Body of pancreas (tissue), 4 donors: ENCODE measurements at regions not wholly inside any gene's neighbourhood (a gene's known extent, or its start where the extent isn't known, plus 50 kb on each side); places are given as distances from the start of the nearest gene placed in this dataset.

Experiments used
- ATAC-seq: fragments of 150-250 bp; one replicate; pipeline ENCODE4 v1.9.1; 2016
- DNase-seq, 4 donors: peaks; one replicate each; pipeline ENCODE4 v3.0.0-alpha.2; 2019
- H3K27ac ChIP-seq, 4 donors: fragments of 200-600 bp; sonication (generic); 1 replicate in 3 of 4; 2 replicates in 1 of 4; pipeline versions ENCODE4 v1.5.1 to v1.6.1; 2016 to 2019; ENCODE audit warnings: mild to moderate bottlenecking in 1 of 4, mixed read lengths in 1 of 4, moderate library complexity in 1 of 4
- H3K27me3 ChIP-seq, 2 donors: fragments of 200-600 bp; sonication (generic); one replicate each; pipeline ENCODE4 v1.6.0; 2016; ENCODE audit warnings: mild to moderate bottlenecking in 1 of 2
- H3K36me3 ChIP-seq, 2 donors: fragments of 200-600 bp; sonication (generic); replicated peaks in 1 of 2; 2 replicates each; pipeline ENCODE4 v1.5.1; 2016; ENCODE audit warnings: low read depth in 2 of 2; ENCODE audit not compliant: insufficient read depth in 1 of 2
- H3K4me1 ChIP-seq: fragments of 200-600 bp; sonication (generic); one replicate; pipeline ENCODE4 v1.6.0; 2016
- H3K4me3 ChIP-seq, 2 donors: fragments of 200-600 bp; sonication (generic); 1 replicate in 1 of 2; 2 replicates in 1 of 2; pipeline ENCODE4 v1.5.1; 2016 to 2019
- H3K9me3 ChIP-seq, 3 donors: fragments of 200-600 bp; sonication (generic); 1 replicate in 2 of 3; 2 replicates in 1 of 3; pipeline ENCODE4 v1.5.1; 2016
- CTCF ChIP-seq, 7 experiments: fragments of 450-650 bp in 4 of 7; fragments of 200-600 bp in 3 of 7; sonication (generic) in 3 of 7; IDR thresholded peaks; one replicate each; pipeline ENCODE4 v1.5.1; 2016 to 2019; ENCODE audit warnings: antibody characterized with exemption in 7 of 7
- POLR2A ChIP-seq, 3 donors: fragments of 450-650 bp; IDR thresholded peaks; one replicate each; pipeline ENCODE4 v1.6.1; 2016; ENCODE audit warnings: antibody characterized with exemption in 3 of 3, mild to moderate bottlenecking in 2 of 3
- WGBS, 2 donors: methylation state at CpG; one replicate each; pipeline ENCODE4 v1.1.5; 2017; 5-methylcytosine and 5-hydroxymethylcytosine counted together
- intact Hi-C: fragments of 100-400 bp; cut with DNase I; formaldehyde crosslinking; loops from one replicate; pipeline ENCODE4 v1.15.1; 2023

GRCh38 chr12:114616081-114616480 is 67.9 kb downstream of the TBX3 start:
- H3K4me3 ChIP-seq: no peak overlapping the region
- no peak for ATAC-seq
- no peaks in the 10 kb centered on the region for H3K4me1 ChIP-seq
- no peaks in the 10 kb centered on the region for H3K27me3 ChIP-seq
- no peak for DNase-seq
- TF ChIP-seq CTCF (IDR thresholded peaks at IDR 0.05): no peak
- no peak for TF ChIP-seq POLR2A (IDR thresholded peaks at IDR 0.05)
- 80 to 86% methylated on average over 7 of the region's 7 CpGs for WGBS, 2 donors
- no peaks in the 10 kb centered on the region for H3K9me3 ChIP-seq
- intact Hi-C loops: no loop called here
- H3K27ac ChIP-seq: no peak overlapping the region
- no peaks in the 10 kb centered on the region for H3K36me3 ChIP-seq

- Histone ChIP-seq H3K9me3 (no peaks in the 10 kb centered on the region), H3K36me3 (no peaks in the 10 kb centered on the region), H3K4me1 (no peaks in the 10 kb centered on the region), H3K27ac (no peak overlapping the region), H3K27me3 (no peaks in the 10 kb centered on the region), H3K4me3 (no peak overlapping the region)
- intact Hi-C loops: no loop called here
- ATAC-seq (no peak), DNase-seq (no peak)
- TF ChIP-seq CTCF (IDR thresholded peaks at IDR 0.05) (no peak), POLR2A (IDR thresholded peaks at IDR 0.05) (no peak)
- WGBS, 2 donors: 56 to 65% methylated on average over 3 of the region's 3 CpGs
These were observed 69.9 kb downstream of the TBX3 start for GRCh38 chr12:114614040-114614439.

- intact Hi-C loops: no loop called here
- DNase-seq (no peak), ATAC-seq (no peak)
- WGBS, 2 donors: 67 to 71% methylated on average over 6 of the region's 6 CpGs
- Histone ChIP-seq H3K9me3 (no peaks in the 10 kb centered on the region), H3K4me3 (no peak overlapping the region), H3K27me3 (no peaks in the 10 kb centered on the region), H3K27ac (no peak overlapping the region), H3K36me3 (no peaks in the 10 kb centered on the region), H3K4me1 (no peaks in the 10 kb centered on the region)
- no peak for TF ChIP-seq POLR2A (IDR thresholded peaks at IDR 0.05)
- TF ChIP-seq CTCF (IDR thresholded peaks at IDR 0.05): no peak
These were observed 71.9 kb downstream of the TBX3 start for GRCh38 chr12:114612062-114612461.

GRCh38 chr12:114611145-114612018 is 72.6 kb downstream of the TBX3 start:
- Histone ChIP-seq H3K36me3 (no peaks in the 10 kb centered on the region), H3K27me3 (no peaks in the 10 kb centered on the region), H3K4me3 (no peak overlapping the region), H3K9me3 (no peaks in the 10 kb centered on the region), H3K4me1 (no peaks in the 10 kb centered on the region), H3K27ac (no peak overlapping the region)
- intact Hi-C loops: no loop called here
- TF ChIP-seq CTCF (IDR thresholded peaks at IDR 0.05): no peak
- TF ChIP-seq POLR2A (IDR thresholded peaks at IDR 0.05): no peak
- no peak for DNase-seq
- no peak for ATAC-seq
- 46 to 50% methylated on average over 8 of the region's 8 CpGs for WGBS, 2 donors

- Histone ChIP-seq H3K27me3 (no peaks in the 10 kb centered on the region), H3K36me3 (no peaks in the 10 kb centered on the region), H3K4me3 (no peak overlapping the region), H3K27ac (no peak overlapping the region), H3K9me3 (no peaks in the 10 kb centered on the region), H3K4me1 (no peaks in the 10 kb centered on the region)
- 56 to 58% methylated on average over 3 of the region's 3 CpGs for WGBS, 2 donors
- intact Hi-C loops: no loop called here
- TF ChIP-seq POLR2A (IDR thresholded peaks at IDR 0.05): no peak
- TF ChIP-seq CTCF (IDR thresholded peaks at IDR 0.05): no peak
- DNase-seq (no peak), ATAC-seq (no peak)
These were observed 75.5 kb downstream of the TBX3 start for GRCh38 chr12:114608509-114608908.
